GM12865 (cell line): ENCODE measurements at regions not wholly inside any gene's neighbourhood (a gene's known extent, or its start where the extent isn't known, plus 50 kb on each side); places are given as distances from the start of the nearest gene placed in this dataset.

Source experiments
- DNase-seq: peaks from one replicate; pipeline ENCODE4 v3.0.0; 2010; ENCODE audit warnings: low read depth
- H3K4me3 ChIP-seq: 2 replicates; pipeline ENCODE4 v1.5.1; 2011; ENCODE audit warnings: mild to moderate bottlenecking, low read depth, low read length, control low read depth
- TF ChIP-seq, protein P1 (sequence below): IDR thresholded peaks from 2 replicates; pipeline ENCODE4 v1.5.1; 2011; ENCODE audit warnings: low read length, control low read depth, low read depth, inconsistent platforms; ENCODE audit not compliant: insufficient read depth; ENCODE audit errors: missing control alignments

DNA sequence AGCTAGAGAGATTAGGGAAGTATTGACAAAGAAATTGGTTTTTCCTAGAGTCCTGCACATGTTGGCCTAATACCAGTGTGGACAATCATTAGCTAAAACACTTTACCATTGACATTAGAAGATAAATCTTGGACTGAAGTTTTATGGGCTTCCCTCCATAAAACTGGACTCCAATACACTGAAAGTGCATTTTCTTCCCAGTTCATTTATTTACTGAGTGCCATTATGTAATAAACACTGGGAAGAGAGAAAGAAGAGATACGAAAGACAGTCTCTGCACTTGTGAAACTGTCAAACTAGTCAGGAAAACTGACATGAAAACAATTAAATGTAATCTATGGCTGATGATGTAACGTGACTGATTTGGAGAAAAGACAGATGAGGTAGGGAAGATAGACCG lies 539.3 kb downstream of the ZNF608 start:
- no peak overlapping the region for H3K4me3 ChIP-seq
- TF ChIP-seq, protein P1, sequence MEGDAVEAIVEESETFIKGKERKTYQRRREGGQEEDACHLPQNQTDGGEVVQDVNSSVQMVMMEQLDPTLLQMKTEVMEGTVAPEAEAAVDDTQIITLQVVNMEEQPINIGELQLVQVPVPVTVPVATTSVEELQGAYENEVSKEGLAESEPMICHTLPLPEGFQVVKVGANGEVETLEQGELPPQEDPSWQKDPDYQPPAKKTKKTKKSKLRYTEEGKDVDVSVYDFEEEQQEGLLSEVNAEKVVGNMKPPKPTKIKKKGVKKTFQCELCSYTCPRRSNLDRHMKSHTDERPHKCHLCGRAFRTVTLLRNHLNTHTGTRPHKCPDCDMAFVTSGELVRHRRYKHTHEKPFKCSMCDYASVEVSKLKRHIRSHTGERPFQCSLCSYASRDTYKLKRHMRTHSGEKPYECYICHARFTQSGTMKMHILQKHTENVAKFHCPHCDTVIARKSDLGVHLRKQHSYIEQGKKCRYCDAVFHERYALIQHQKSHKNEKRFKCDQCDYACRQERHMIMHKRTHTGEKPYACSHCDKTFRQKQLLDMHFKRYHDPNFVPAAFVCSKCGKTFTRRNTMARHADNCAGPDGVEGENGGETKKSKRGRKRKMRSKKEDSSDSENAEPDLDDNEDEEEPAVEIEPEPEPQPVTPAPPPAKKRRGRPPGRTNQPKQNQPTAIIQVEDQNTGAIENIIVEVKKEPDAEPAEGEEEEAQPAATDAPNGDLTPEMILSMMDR: no peak
- no peak for DNase-seq

DNA sequence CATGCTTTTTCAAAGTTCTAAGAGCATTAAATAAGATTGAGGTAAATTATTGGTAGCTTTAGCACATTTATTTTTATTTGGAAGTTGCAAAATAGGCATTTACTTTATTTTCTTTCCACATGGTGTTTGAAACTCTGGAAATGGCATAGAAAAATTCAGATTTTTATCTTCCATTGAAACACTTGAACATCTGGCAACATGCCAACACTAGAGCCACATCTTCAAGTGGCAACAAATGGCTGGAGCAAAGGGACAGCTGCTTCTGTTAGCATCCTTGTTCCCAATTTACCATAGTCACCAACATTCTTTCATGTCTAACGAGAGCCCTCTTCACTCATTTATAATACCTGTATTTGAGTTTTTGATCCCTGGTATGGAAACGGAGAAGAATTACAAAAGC lies 539.9 kb downstream of the ZNF608 start:
- TF ChIP-seq, protein P1: no peak

DNA sequence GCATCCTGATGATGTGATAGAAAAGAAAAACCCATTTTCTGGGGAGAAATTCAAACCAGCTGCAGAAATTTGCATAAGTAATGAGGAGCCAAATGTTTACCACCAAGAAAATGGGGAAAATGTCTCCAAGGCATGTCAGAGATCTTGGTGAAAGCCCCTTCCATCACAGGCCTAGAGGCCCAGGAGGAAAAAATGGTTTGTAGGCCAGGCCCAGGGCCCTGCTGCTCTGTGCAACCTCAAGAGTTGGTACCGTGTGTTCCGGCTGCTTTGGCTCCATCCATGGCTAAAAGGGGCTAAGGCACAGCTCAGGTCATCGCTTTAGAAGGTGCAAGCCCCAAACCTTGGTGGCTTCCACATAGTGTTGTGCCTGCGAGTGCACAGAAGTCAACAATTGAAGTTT lies 543.1 kb downstream of the ZNF608 start:
- no peak overlapping the region for H3K4me3 ChIP-seq
- no peak for DNase-seq
- TF ChIP-seq, protein P1: no peak

More for the DNA sequence above, 539.9 kb downstream of the ZNF608 start:
- no peak overlapping the region for H3K4me3 ChIP-seq
- DNase-seq: no peak

DNA sequence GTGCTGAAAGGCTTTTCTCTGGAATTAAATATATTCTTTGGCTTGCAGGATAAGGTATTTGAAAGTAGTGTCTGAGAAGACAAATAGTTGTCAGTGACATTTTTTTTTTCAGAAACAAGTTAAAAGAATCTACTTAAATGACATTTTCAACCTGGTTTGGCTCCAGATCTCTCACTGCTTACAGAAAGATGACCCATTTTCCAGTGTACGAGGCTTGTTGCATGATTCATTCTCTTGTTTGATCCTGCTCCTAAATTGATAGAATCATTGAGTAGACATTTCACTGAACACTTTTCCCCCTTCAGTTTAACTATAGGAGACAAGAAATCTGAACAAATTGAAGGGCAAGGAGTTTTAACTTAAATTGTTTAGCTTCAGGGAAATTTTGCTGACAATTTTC lies 546.1 kb downstream of the ZNF608 start:
- TF ChIP-seq, protein P1: no peak
- no peak for DNase-seq
- no peak overlapping the region for H3K4me3 ChIP-seq

DNA sequence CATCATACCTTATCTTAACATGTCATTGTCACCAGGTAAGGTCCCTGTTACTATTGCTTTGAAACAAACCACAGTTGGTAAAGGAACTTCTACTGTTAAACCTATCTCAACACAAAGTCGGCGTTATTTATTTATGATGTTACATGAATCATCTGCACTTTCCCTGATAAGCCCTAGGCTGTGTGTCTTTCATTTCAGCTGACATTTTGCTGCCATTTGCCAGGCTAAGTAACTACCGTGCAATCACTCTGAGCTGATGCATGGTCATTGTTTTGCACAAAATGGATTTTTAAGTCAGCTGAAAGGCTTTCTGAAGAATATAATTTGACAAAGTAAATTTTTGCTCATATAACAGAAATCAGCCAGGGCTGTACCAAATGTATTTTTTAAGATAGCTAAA lies 546.5 kb downstream of the ZNF608 start:
- no peak for DNase-seq
- TF ChIP-seq, protein P1: no peak
- no peak overlapping the region for H3K4me3 ChIP-seq

DNA sequence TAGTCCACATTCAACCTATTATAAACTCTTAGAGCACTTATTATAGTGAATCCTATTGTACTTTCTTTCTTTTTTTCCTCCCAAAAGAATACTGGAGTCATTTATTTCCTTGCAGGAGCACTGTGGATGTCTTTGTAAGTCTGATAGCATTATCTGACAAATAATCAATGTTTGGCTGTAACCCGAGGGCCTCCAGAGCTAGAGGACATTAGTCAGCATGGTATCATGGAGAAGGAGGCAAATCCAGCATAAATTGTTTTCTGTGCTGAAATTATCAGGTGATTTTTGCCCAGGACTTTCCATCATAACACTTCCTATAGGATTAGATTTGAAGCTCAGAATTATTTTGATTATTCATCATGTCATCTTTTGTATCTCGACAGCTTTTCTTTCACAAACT lies 551.0 kb downstream of the ZNF608 start:
- no peak overlapping the region for H3K4me3 ChIP-seq
- TF ChIP-seq, protein P1: no peak
- DNase-seq: no peak

DNA sequence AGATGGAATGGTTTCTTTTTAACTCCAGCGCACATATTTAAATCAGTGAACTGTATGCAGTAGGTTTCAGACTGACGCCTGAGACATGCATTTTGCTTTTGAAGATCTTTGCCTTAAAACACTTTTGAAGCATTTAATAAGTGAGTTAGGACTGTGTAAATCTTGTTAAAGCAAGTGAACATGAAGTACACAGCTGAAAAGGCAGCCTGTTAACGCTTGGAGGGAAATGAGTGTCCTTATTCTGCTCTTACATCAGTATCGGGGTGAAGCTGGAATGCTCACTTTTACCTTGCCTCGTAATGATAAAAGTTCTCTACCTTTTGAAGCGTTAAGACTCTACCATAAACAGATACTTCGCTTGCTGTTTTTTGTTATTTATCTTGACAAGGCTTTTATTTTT lies 552.2 kb downstream of the ZNF608 start:
- H3K4me3 ChIP-seq: no peak overlapping the region
- no peak for DNase-seq
- TF ChIP-seq, protein P1: no peak
